ENCODE measurements at regions not wholly inside any gene's neighbourhood (a gene's known extent, or its start where the extent isn't known, plus 50 kb on each side); places are given as distances from the start of the nearest gene placed in this dataset.

GRCh38 chr9:1337169-1337568, 287.0 kb downstream of the DMRT2 start:
- no peak for DNase-seq

- DNase-seq, result no peak
These were observed 290.2 kb downstream of the DMRT2 start for GRCh38 chr9:1340390-1340789.

- DNase-seq, result no peak
These were observed 303.1 kb downstream of the DMRT2 start for GRCh38 chr9:1353291-1353690.

- no peak for DNase-seq
These were observed 303.9 kb downstream of the DMRT2 start for GRCh38 chr9:1354086-1354485.

GRCh38 chr9:1354606-1355005, 304.4 kb downstream of the DMRT2 start:
- DNase-seq, result no peak

GRCh38 chr9:1355656-1356055, 305.5 kb downstream of the DMRT2 start:
- no peak for DNase-seq

- no peak for DNase-seq
These were observed 312.7 kb downstream of the DMRT2 start for GRCh38 chr9:1362845-1363244.

GRCh38 chr9:1366276-1366675, 316.1 kb downstream of the DMRT2 start:
- DNase-seq, result no peak

GRCh38 chr9:1369297-1369696, 319.1 kb downstream of the DMRT2 start:
- DNase-seq, result no peak

- DNase-seq, result no peak
These were observed 323.3 kb downstream of the DMRT2 start for GRCh38 chr9:1373445-1373844.

- no peak for DNase-seq
These were observed 333.8 kb downstream of the DMRT2 start for GRCh38 chr9:1383899-1384455.

- no peak for DNase-seq
These were observed 334.7 kb downstream of the DMRT2 start for GRCh38 chr9:1384816-1385215.

GRCh38 chr9:1386420-1386819, 336.3 kb downstream of the DMRT2 start:
- no peak for DNase-seq

GRCh38 chr9:1388216-1388615, 338.1 kb downstream of the DMRT2 start:
- no peak for DNase-seq

- no peak for DNase-seq
These were observed 350.8 kb downstream of the DMRT2 start for GRCh38 chr9:1400983-1401382.

GRCh38 chr9:1404940-1405339, 354.8 kb downstream of the DMRT2 start:
- DNase-seq, result no peak

- no peak for DNase-seq
These were observed 361.7 kb downstream of the DMRT2 start for GRCh38 chr9:1411826-1412225.

- no peak for DNase-seq
These were observed 364.6 kb downstream of the DMRT2 start for GRCh38 chr9:1414711-1415131.

- no peak for DNase-seq
These were observed 365.0 kb downstream of the DMRT2 start for GRCh38 chr9:1415146-1415545.

GRCh38 chr9:1416261-1416660, 366.1 kb downstream of the DMRT2 start:
- no peak for DNase-seq

GRCh38 chr9:1421436-1421835, 371.3 kb downstream of the DMRT2 start:
- no peak for DNase-seq

GRCh38 chr9:1427875-1428274, 377.7 kb downstream of the DMRT2 start:
- DNase-seq, result no peak

GRCh38 chr9:1429297-1429696, 379.1 kb downstream of the DMRT2 start:
- no peak for DNase-seq

GRCh38 chr9:1431461-1431860, 381.3 kb downstream of the DMRT2 start:
- DNase-seq, result no peak

GRCh38 chr9:1434052-1434767, 384.1 kb downstream of the DMRT2 start:
- DNase-seq, result no peak
